ENCODE measurements at regions not wholly inside any gene's neighbourhood (a gene's known extent, or its start where the extent isn't known, plus 50 kb on each side); places are given as distances from the start of the nearest gene placed in this dataset.
"Not testable (repeated sequence)": the region's sequence is repeated elsewhere in the genome, so short reads cannot be mapped to it uniquely, and the experiment has no call there.

DNA sequence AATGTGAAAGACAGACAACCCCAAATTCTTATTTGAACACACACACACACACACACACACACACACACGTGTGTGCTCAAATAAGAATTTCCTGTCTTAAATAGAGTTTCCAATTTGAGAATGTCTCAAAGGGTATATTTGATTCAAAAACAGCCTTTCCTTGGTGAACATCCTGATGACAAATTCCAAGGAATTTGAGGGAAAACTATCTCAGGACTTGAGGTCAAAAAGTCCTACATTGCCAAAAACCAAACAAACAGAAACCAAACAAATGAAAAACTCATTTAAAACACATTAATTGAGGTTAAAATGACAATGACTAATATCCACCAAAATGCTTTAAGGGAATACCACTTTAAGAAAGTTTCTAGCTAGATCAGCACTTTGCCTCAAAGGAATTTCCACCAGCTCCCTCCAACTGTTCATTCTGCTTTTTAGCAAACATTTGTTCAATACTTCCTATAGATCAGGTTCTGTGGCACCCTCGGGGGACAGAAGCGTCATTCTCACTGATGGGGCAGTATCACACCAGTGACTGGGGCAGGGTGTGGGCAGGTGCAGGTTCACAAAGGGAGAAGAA, 232.1 kb upstream of the TRIB2 start:
- DNase-seq = no peak

DNA sequence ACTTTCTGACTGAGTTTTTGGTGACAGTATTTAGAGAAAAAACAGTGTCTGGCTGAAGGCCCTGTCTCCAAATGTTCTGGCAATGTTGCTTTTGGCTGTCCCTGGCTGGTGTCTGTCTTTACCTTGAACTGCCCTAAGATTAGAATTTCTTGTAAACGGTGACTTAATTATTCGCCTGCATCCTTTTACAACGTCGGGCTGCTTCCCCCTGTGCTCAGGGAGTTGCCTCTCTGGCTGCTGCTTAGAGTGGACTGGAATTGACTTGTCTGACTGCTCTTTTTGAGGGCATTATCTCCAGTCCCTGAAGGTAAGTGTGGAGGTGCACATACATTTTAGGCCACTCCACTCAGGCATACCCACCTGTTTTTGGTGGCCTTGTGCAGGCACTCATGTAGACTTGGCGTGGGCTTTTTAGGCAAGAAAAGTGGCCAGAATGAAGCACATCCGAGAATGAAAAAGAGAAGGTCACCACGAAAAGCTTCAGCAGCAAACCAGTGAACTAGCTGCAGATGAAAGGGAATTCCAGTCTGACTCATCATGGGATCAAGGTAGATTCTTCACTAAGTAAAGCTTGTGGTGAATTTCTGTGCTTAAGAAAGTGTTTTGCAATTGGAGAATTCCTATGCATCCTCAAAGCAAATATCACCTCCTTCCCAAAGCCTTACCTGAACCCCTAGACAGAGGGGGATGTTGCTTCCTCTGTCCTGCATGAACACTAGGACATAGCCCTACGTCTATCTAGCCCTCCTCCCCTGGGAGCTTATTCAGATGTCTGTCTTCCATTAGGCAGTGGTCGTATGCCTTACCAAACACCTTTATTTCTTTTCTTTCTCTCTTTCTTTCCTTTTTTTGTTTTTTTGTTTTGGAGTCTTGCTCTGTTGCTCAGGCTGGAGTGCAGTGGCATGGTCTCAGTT, 230.3 kb upstream of the TRIB2 start:
- no peak for DNase-seq

DNA sequence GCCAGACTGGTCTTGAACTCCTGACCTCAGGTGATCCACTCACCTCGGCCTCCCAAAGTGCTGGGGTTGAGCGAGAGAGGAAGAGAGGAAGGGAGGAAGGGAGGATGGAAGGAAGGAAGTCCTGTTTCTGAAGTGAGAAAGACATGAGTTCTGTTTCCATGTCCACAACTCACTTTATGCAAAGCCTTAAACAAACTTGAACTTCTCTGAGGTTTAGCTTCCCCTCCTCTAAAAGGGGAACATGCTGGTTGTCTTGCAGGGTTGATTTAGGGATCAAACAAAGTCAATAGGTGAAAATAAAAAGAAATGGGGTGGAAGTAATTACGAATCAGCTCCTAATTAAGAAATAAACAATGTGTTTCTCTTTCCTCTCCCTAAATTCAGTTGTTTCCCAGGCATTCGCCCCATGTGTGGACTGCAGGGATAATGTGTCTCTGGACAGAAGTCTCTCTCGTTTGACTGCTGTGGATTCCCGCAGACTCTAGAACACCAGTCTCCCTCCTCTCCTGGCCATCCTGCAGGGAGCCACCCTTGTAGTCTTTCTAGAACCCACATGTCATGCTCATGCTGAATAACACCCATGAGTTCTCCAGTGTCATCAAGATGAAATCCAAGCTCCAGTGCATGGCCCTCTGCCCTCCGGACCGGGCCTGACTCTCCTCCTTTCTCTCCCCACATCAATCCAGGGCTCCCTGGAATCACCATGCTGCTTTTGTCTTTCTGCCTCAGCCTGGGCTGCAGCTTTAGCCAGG, 229.3 kb upstream of the TRIB2 start:
- no peak for DNase-seq

DNA sequence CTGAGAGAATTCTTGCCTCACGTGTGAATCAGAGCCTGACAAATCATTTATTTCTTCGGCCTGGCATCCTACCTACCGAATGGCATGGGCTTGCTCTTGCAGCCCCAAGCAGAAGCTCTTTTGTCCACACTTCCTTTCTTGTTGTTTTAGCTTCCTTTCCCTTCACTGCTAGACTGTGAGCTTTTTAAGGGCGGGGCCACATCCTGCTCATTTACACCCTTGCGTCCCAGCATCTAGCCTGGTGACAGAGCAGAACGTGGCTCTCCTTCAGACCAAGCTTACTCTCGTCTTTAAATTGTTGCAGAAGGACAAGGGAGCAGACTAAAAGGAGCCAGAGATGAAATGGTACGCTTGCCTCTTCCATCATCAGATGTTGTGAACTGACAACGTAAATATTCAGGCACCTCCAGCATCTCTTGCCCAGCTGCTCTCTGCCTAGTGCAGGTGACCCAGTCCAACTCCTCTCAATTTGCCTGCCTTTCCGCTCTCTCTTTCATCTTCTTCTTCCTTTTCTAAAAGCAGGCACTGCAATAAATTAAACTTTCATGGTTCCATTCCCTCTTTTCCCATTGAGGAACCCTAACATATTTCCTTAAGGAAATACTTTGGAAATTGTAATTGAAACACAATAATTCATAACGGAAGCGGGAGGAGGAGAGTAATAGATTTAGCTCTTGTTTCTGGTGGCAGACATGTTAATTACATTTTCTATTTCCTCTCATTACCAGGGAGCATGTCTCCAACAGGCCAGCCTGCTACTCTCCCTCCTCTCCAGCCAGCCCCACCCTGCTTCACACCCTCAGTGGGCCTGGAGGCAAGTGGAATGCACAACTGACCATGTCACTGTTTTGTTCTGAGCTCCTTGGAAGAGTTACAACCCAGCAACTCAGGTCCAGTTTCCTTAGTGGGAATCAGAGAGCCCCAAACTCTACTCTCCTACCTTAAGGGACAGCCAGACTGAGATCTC, 228.1 kb upstream of the TRIB2 start:
- DNase-seq = peak; percentile 83

DNA sequence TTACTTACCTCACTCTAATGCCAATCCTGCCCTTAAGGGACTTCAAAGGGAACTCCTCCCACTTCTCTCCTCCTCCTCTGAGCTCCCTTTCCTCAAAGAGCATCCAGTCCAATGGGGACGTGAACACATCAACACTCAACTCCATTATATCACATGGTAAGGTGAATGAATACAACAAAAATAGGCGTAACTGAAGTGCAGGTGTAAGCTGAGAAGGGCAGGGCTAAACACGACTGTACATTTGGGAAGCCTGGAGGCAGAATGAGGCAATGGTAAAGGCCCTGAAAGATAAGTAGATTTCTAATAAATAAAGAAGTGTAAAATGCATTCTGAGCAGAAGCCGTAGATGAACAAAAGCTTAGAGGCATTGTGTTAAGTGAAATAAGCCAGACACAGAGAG, 226.1 kb upstream of the TRIB2 start:
- no peak for DNase-seq

DNA sequence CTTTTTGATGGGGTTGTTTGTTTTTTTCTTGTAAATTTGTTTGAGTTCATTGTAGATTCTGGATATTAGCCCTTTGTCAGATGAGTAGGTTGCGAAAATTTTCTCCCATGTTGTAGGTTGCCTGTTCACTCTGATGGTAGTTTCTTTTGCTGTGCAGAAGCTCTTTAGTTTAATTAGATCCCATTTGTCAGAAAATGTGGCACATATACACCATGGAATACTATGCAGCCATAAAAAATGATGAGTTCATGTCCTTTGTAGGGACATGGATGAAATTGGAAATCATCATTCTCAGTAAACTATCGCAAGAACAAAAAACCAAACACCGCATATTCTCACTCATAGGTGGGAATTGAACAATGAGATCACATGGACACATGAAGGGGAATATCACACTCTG, 224.4 kb upstream of the TRIB2 start:
- not testable (repeated sequence) for DNase-seq

DNA sequence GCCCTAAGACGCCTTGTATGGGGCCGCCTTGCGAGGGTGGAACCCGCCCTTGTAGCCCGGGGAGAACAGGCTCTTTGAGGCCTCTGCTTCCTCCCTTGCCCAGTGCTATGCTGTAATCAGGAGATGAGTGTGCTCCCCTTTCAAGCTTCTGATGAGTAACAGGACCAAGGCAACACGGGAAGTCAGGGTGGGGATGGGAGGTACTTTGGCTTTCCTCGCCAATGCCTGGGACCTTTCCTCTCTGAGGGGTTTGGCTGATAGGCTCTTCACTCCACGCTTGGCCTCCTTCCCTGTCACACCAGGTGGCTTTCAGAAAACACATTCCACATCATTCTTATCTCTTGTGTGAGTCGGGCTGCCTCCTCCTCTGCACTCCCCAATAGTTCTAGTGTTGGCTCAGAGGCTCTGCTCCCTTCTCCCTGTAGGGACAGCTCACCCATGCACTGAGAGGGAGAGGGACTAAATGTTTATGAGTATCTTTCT, 223.7 kb upstream of the TRIB2 start:
- DNase-seq = peak; percentile 76

DNA sequence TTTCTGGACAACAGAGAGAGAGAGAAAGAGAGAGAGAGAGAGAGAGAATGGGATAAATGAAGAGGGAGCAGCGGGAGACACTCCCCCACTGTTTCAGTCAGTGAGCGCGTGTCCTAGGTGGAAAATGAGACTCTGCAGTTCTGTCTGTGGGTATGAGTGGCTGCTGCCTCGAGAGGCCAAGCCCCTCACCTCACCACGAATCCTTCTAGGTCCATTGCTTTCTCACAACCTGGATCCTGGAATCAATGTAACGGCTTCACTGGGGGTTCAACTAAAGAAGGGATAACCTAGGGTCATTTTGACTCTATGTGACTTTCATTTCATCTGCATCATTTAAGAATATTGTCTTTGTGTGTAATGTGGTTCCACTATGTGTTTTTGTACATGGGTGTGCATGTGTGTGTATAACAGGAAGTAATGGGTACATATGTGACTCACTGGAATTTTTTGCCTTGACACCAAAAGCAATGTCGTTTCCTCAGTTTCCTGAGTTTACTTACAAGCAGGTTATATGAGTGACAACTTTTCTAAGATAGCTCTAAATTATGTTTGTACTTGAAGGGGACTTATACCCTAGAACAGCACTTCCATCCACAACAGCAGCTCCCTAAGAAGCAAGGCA, 221.4 kb upstream of the TRIB2 start:
- no peak for DNase-seq

DNA sequence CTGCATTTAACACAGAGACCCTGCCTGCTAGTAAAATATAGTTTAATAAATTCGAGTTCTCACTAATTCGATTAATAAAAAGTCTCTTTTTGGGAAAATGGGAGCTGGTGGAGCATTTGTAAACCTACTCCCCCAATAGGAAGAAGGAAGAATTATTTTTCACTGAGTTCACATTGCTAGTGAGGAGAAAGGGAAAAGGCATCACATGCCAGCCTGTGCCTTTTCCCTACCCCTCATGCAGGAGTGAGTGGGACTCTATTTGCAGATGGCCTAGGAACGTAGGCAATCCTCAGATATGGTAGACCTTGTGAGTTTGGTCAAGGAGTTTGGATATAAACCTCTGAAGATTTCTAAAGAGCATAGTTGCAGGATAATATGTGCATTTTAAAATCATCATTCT, 218.4 kb upstream of the TRIB2 start:
- no peak for DNase-seq

DNA sequence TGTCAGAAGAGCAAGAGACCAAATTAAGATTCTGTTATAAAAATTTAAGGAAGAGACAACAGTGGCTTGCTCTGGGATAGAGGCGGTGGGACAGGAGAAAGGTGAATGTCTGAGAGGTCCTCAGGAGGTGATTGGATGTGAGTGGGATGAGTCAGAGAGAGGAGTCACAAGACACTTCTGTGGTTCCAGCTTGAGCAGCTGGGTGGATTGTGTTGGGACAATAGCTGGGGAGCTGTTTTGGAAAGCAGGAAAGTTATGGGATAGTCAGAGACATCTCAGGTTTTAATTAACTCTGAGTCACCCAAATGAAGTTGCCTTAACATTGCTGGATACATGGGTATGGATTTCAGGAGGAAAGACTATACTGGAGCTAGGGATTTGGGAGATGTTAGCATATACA, 218.0 kb upstream of the TRIB2 start:
- no peak for DNase-seq

DNA sequence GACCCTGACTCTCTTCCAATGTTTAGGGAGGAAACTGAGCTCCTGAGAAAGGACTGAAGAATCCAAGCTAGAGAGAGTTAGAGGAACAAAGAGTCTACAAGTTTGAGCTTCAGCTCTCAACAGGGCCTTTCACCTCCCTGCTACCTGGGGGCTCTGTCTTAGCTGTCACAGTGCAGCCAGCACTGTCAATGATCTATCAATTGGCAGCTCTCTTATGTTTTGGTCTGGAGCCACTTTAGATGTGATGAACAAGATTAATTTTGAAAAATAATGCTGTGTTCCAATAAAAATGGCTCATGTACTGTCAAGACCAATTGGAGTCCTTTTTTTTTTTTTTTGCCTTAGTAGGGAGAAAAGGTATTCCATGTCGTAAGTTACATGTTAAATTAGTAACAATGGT, 215.8 kb upstream of the TRIB2 start:
- no peak for DNase-seq

DNA sequence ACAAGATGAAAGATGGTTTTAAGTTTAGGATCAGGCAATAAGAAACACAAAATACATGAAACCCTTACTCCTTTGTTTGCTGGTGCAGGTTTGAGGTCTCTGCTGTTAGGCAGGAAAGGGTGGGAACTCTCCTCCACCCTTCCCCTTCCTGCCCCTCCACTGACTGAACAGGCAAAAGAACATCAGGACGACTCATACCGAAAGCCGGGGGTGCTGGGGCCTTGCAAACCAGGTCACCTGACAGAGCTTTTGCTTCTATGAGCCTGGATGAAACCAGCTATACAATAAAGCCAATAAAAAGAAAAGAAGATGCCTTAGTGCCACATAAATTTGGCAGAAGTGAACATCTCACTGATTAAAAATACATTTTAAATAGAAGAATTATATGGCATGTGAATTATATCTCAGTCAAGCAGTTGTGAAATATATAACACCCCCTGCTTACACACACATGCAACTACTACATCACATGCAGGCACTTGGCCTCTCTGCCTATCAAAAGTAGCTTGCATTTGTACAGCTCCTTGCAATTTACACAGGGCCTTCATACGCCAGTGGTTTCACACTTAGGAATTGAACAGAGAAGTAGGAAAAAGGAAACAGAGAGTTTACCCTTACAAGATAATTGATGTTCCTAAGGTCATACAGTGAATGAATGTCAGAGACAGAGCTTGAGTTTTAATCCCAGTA, 215.1 kb upstream of the TRIB2 start:
- DNase-seq = peak; percentile 86

DNA sequence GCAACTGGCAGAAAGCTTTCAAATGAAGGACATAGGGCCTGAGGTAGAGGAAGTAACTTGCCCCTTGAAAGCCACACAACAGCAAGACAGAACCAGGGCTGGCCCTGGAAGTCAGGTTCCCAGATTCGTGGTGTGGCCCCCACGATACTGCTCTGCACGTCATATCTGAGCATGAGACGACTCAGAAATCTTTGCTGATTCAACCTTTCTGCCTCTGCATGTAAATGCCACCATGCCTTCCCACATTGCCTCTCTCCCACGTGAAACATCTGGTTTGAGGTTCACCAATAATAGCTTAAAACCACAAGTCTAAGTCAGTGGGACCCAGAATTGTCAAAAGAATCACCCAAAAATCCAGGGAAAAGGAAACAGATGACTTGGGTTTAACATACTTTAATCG, 214.0 kb upstream of the TRIB2 start:
- DNase-seq = peak; percentile 46

DNA sequence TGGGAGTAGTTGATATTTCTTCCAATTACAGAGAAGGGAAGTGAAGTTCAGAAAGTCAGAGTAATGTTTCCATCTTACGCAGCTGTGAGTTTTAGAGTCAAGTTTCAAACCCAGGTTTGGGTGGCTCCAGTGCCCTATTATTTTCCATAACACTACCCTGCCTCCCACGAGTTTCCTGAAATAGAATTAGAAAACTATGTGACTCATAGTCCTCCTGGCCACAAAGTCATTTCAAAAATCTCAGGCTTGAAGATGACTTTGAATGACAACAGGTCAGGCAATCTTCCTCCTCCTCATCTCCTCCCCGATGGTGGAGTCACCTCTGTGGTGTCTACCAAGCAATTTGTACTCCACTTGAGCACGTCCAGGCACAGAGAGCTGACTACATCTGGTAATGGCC, 212.3 kb upstream of the TRIB2 start:
- peak; percentile 47 for DNase-seq

DNA sequence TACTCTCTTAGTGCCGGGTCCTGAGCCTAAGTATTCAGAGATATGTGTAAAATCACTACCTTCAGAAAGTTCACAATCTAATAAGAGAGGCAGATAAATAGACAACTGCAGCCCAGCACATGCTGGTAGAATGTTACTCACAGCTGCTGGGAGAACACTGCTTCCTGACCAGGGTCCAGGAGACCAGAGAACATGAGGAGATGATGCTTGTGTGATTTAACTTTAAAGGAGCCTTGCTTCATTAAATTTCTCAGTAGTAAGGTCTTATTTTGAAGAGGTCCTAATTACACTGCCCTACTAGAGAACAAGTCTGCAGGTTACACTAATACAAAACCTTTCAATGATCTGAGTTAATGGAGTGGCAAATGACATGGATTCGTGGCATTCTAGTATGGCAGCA, 209.9 kb upstream of the TRIB2 start:
- DNase-seq = no peak

DNA sequence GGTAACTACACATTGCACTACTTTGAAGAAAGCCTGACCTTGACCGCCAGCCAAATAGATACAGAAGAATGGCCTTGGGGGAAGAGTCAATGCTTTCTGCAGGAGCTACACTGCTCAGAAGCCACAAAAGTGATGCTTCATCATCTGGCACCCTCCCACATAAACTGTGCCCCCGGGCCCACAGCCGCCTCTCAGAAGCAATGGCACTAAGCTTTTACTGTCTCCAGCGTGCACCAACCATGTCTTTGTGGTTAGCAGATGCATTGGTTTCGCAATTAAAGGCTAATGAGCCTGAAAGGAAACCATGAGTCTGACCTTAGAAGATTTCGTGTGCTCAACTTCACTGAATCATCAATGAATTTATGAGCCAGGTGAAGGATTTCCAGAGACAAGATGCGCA, 209.4 kb upstream of the TRIB2 start:
- peak; percentile 83 for DNase-seq

DNA sequence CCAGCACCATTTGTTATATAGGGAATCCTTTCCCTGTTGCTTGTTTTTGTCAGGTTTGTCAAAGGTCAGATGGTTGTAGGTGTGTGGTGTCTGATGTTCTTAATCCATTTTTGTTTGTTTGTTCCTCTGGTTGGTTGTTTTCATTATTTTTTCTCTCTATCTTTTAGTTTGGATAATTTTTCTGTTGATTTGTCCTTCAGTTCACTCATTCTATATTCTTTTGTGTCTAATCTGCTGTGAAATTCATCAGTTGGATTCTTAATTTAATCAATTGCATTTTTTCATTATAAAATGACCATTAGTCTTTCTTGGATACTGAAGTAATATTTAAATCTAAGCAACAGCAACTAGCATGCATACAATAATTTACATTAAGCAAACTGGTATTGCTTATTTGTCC, 206.7 kb upstream of the TRIB2 start:
- DNase-seq = no peak

DNA sequence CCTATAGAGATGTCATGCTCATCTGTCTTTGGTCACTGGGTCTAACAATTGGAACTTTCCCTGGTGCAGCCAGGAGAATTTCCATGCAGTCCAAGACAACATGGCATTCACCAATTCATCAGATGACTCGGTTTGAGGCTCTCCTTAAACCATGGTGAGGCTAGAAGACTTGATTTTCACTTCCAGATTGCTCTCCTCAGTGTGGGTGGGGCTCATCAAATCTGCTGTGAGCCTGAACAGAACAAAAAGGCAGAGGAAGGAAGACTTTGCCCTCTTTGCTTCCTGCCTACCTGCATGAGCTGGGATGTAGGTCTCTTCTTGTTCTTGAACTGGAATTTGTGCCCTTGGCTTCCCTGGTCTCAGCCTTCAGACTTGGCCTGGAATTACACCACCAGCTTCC, 203.4 kb upstream of the TRIB2 start:
- DNase-seq = peak; percentile 49

DNA sequence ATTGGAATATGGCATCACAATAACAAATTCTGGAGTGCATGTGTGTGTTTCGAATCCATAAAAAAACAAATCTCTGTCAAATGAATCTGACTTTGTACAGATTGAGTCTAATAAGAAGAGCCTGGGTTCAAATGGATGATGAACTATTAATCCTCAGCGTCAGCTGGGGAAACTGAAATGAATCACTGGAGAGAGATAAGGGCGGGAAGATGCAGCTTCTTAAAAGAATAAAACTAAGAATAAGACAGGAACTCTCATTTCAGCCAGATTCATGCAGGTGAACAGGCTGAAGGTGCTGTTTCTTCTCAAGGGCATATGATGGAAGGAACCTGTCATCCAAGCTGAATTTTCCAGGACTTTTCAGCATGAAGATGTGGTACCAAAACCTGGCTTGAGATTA, 202.6 kb upstream of the TRIB2 start:
- no peak for DNase-seq

DNA sequence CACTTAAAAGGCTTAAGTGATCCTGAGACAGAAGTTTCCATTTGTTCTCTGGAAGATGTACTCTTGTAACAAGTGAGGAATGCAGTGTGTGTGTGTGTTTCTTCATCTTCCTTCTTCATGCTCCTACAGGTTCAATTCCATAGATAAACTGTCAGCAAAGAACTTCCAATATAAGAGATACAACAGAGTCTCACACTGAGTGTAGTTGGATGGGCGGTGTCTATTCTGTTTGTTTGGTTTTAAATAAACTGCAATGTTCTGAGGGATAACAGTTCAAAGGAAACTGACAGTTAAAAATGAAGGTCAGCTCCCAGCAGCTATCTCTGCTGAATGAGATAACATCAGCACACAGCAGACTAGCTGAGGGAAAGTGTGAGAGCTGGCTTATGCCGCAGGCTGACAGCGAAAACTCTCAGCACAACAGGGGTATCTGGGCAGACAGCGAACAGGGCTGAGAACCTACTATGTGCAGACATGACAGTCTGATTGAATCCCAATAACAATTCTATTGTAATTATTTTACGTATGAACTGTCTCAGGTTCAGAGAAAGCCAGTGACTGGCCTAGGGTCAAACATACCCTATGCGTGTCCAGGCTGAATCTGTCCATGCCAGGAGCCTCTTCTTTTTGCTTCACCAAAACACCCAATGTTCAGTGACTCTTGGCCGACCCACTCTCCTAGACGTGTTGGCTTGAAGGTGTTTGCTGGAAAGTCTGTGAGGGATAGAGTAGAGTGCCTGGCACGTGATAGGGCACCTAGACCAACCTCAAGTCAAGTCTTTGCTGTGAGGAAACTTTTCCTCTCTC, 201.9 kb upstream of the TRIB2 start:
- DNase-seq = peak; percentile 63

DNA sequence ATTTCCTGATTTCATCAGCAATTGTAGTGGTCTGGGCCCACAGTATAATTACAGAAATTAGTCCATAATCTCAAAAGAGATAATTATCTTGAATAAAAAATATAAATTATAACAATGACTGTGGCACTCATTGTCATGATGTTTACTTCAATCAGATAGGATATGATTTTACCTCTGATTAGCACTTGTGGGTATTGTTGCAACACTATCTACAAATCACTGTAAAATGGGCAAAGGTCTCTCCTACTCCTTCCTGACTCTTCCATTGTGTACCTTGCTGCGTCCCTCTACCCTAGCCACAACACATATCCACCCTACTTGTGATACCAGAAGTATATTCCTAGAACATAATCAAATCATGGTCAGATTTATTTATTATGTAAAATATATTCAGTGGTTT, 200.9 kb upstream of the TRIB2 start:
- no peak for DNase-seq
